SK-N-SH (cell line): ENCODE measurements at regions not wholly inside any gene's neighbourhood (a gene's known extent, or its start where the extent isn't known, plus 50 kb on each side); places are given as distances from the start of the nearest gene placed in this dataset.

Source experiments
- CTCF ChIA-PET: fragments of 300-600, 350-600 bp; formaldehyde crosslinking; extraction: SDS; loops from one replicate; lab custom pipeline; 2021; lab: Yijun Ruan, JAX
- POLR2A ChIA-PET: fragments of 350-600 bp; sonication (Branson Sonifier 250); formaldehyde crosslinking; extraction: SDS; loops from one replicate; lab custom pipeline; 2020; ENCODE audit warnings: antibody characterized with exemption, inconsistent platforms; lab: Yijun Ruan, JAX
- DNase-seq: peaks from one replicate; pipeline ENCODE4 v3.0.0; 2012
- H2AFZ ChIP-seq: fragments of 200-600 bp; sonication (generic); 2 replicates; pipeline ENCODE4 v1.8.1; 2016; ENCODE audit warnings: antibody characterized with exemption, mild to moderate bottlenecking, low read depth
- H3F3A ChIP-seq: fragments of 200-600 bp; sonication (generic); replicated peaks from 2 replicates; pipeline ENCODE3; 2016; ENCODE audit warnings: antibody characterized with exemption, mild to moderate bottlenecking; ENCODE audit not compliant: insufficient read depth
- H3K27ac ChIP-seq, 2 experiments: fragments of 200-500 bp in 1 of 2; fragments of 200-600 bp in 1 of 2; sonication (Bioruptor generic) in 1 of 2; sonication (generic), shearing (Covaris generic) in 1 of 2; 2 replicates each; pipeline versions ENCODE4 v1.5.1 to v1.6.1; 2014 to 2016; ENCODE audit warnings: low read depth in 2 of 2, inconsistent platforms in 1 of 2, low read length in 1 of 2, mild to moderate bottlenecking in 1 of 2, mixed read lengths in 1 of 2
- H3K27me3 ChIP-seq: fragments of 200-600 bp; sonication (generic), shearing (Covaris generic); 2 replicates; pipeline ENCODE4 v1.6.1; 2016; ENCODE audit warnings: mixed run types; ENCODE audit not compliant: insufficient read depth
- H3K36me3 ChIP-seq, 2 experiments: fragments of 200-500 bp in 1 of 2; fragments of 200-600 bp in 1 of 2; sonication (Bioruptor generic) in 1 of 2; sonication (generic) in 1 of 2; replicated peaks in 1 of 2; 2 replicates each; pipeline versions ENCODE3 to v1.5.1; 2014 to 2016; ENCODE audit warnings: low read length in 1 of 2, mild to moderate bottlenecking in 1 of 2; ENCODE audit not compliant: insufficient read depth in 2 of 2, control insufficient read depth in 1 of 2
- H3K4me1 ChIP-seq, 2 experiments: fragments of 200-500 bp in 1 of 2; fragments of 200-600 bp in 1 of 2; sonication (Bioruptor generic) in 1 of 2; sonication (generic), shearing (Covaris generic) in 1 of 2; 2 replicates each; pipeline versions ENCODE4 v1.5.1 to v1.6.1; 2014 to 2016; ENCODE audit warnings: low read depth in 1 of 2, low read length in 1 of 2, mixed run types in 1 of 2; ENCODE audit not compliant: insufficient read depth in 2 of 2, control insufficient read depth in 1 of 2
- H3K4me2 ChIP-seq: fragments of 200-600 bp; sonication (generic), shearing (Covaris generic); 2 replicates; pipeline ENCODE4 v1.6.1; 2017; ENCODE audit warnings: mixed run types
- H3K4me3 ChIP-seq, 2 experiments: fragments of 200-500 bp in 1 of 2; fragments of 200-600 bp in 1 of 2; sonication (Bioruptor generic) in 1 of 2; sonication (generic), shearing (Covaris generic) in 1 of 2; 2 replicates each; pipeline versions ENCODE4 v1.5.1 to v1.8.1; 2014 to 2016; ENCODE audit warnings: low read depth in 2 of 2, inconsistent platforms in 1 of 2, low read length in 1 of 2, mild to moderate bottlenecking in 1 of 2, mixed read lengths in 1 of 2, moderate library complexity in 1 of 2
- H3K79me2 ChIP-seq: fragments of 200-600 bp; sonication (generic); 2 replicates; pipeline ENCODE4 v1.8.1; 2017; ENCODE audit warnings: mild to moderate bottlenecking; ENCODE audit not compliant: insufficient read depth
- H3K9ac ChIP-seq: fragments of 200-600 bp; sonication (generic); 2 replicates; pipeline ENCODE4 v1.6.1; 2017; ENCODE audit warnings: mixed run types
- H3K9me2 ChIP-seq: fragments of 200-600 bp; sonication (generic); 2 replicates; pipeline ENCODE4 v1.6.1; 2017; ENCODE audit warnings: mixed run types
- H3K9me3 ChIP-seq: fragments of 200-600 bp; sonication (generic); 2 replicates; pipeline ENCODE4 v1.6.1; 2017; ENCODE audit warnings: mixed run types, mild to moderate bottlenecking, moderate library complexity
- H4K20me1 ChIP-seq: fragments of 200-600 bp; sonication (generic); 2 replicates; pipeline ENCODE4 v1.6.1; 2017; ENCODE audit warnings: mild to moderate bottlenecking, mixed run types; ENCODE audit not compliant: insufficient read depth
- CHD2 ChIP-seq: fragments of 150-350 bp; IDR thresholded peaks from 2 replicates; pipeline ENCODE4 v1.6.1; 2018; ENCODE audit warnings: low read length; ENCODE audit not compliant: partially characterized antibody
- CTCF ChIP-seq: fragments of 200-600 bp; sonication (generic); IDR thresholded peaks from 2 replicates; pipeline ENCODE4 v1.6.1; 2017; ENCODE audit warnings: antibody characterized with exemption, mild to moderate bottlenecking, moderate library complexity
- ELF1 ChIP-seq: IDR thresholded peaks from 2 replicates; pipeline ENCODE4 v1.4.0; 2012
- EP300 ChIP-seq, 2 experiments: IDR thresholded peaks; 2 replicates each; pipeline versions ENCODE4 v1.4.0 to v1.6.1; 2012; ENCODE audit warnings: borderline replicate concordance in 1 of 2, low read depth in 1 of 2, low read length in 1 of 2
- EZH2phosphoT487 ChIP-seq: fragments of 200-600 bp; sonication (generic); IDR thresholded peaks from 2 replicates; pipeline ENCODE4 v1.6.1; 2017; ENCODE audit warnings: low read depth, mixed run types, mild to moderate bottlenecking, antibody characterized with exemption, moderate library complexity, borderline replicate concordance
- FOSL2 ChIP-seq: IDR thresholded peaks from 2 replicates; pipeline ENCODE4 v1.4.0; 2012; ENCODE audit warnings: low read depth, mild to moderate bottlenecking, moderate library complexity, borderline replicate concordance
- FOXJ3 ChIP-seq: sonication (generic); formaldehyde crosslinking; IDR thresholded peaks from 2 replicates; pipeline ENCODE4 v1.5.1; 2020; ENCODE audit warnings: mild to moderate bottlenecking, missing genetic modification reagents
- GATA2 ChIP-seq: sonication (generic); formaldehyde crosslinking; IDR thresholded peaks from 2 replicates; pipeline ENCODE4 v1.5.0; 2020; ENCODE audit warnings: mild to moderate bottlenecking, missing genetic modification reagents
- JUND ChIP-seq: IDR thresholded peaks from 2 replicates; pipeline ENCODE4 v1.4.0; 2012
- MAX ChIP-seq: IDR thresholded peaks from 2 replicates; pipeline ENCODE4 v1.4.0; 2012; ENCODE audit warnings: low read depth
- MEF2A ChIP-seq: IDR thresholded peaks from 2 replicates; pipeline ENCODE4 v1.4.0; 2012; ENCODE audit warnings: low read depth, borderline replicate concordance
- MXI1 ChIP-seq: IDR thresholded peaks from 2 replicates; pipeline ENCODE4 v1.6.1; 2012; ENCODE audit warnings: mild to moderate bottlenecking, low read depth, low read length, improper control_type of control experiment
- PBX3 ChIP-seq: IDR thresholded peaks from 2 replicates; pipeline ENCODE4; 2012
- POLR2AphosphoS5 ChIP-seq: IDR thresholded peaks from 2 replicates; pipeline ENCODE4 v1.6.1; 2012; ENCODE audit warnings: low read depth, low read length
- RAD21 ChIP-seq: IDR thresholded peaks from 2 replicates; pipeline ENCODE4 v1.6.1; 2012; ENCODE audit warnings: mild to moderate bottlenecking, low read length
- RCOR1 ChIP-seq: fragments of 150-350 bp; IDR thresholded peaks from 2 replicates; pipeline ENCODE4 v1.6.1; 2017; ENCODE audit warnings: antibody characterized with exemption, low read length
- SIN3A ChIP-seq: IDR thresholded peaks from 2 replicates; pipeline ENCODE4 v1.6.1; 2012; ENCODE audit warnings: low read depth, mild to moderate bottlenecking, low read length, moderate library complexity, borderline replicate concordance
- SMC3 ChIP-seq: IDR thresholded peaks from 2 replicates; pipeline ENCODE4 v1.6.1; 2012; ENCODE audit warnings: low read depth, low read length, improper control_type of control experiment
- TEAD4 ChIP-seq: IDR thresholded peaks from 2 replicates; pipeline ENCODE4 v1.4.0; 2012; ENCODE audit warnings: mild to moderate bottlenecking, borderline replicate concordance; ENCODE audit not compliant: insufficient read depth
- USF1 ChIP-seq: IDR thresholded peaks from 2 replicates; pipeline ENCODE4 v1.4.0; 2012; ENCODE audit warnings: low read depth, borderline replicate concordance
- YY1 ChIP-seq: IDR thresholded peaks from 2 replicates; pipeline ENCODE4 v1.4.0; 2012; ENCODE audit warnings: low read depth, mild to moderate bottlenecking
- WGBS: methylation state at CpG from one replicate; pipeline ENCODE4 v1.1.6; 2017; ENCODE audit warnings: low lambda C conversion rate; 5-methylcytosine and 5-hydroxymethylcytosine counted together

- no peak overlapping the region for H3K9ac ChIP-seq
- no peaks in the 10 kb centered on the region for H3K9me2 ChIP-seq
- H3K79me2 ChIP-seq, result no peaks in the 10 kb centered on the region
- no peaks in the 10 kb centered on the region for H3K36me3 ChIP-seq
- H3K4me1 ChIP-seq, result no peaks in the 10 kb centered on the region
- 0% methylated on average over 4 of the region's 4 CpGs for WGBS
- H3K4me2 ChIP-seq, result no peak overlapping the region
- H3K9me3 ChIP-seq, result no peaks in the 10 kb centered on the region
- H3K27me3 ChIP-seq, result no peaks in the 10 kb centered on the region; the same call in 1 of the 2 replicates
- no peak for DNase-seq
- no peaks in the 10 kb centered on the region for H4K20me1 ChIP-seq
- no peaks in the 10 kb centered on the region for H3F3A ChIP-seq
- ChIA-PET CTCF (no interaction called here), POLR2A (no interaction called here)
- no peak overlapping the region for H3K27ac ChIP-seq
- no peak overlapping the region for H3K4me3 ChIP-seq
- TF ChIP-seq GATA2 (CRISPR knock-in tag) (no peak), RAD21 (no peak), MEF2A (no peak), USF1 (no peak), TEAD4 (no peak), YY1 (no peak), RCOR1 (no peak), JUND (no peak), FOSL2 (no peak), PBX3 (no peak), EP300 (IDR thresholded peaks at IDR 0.05; ENCODE audit: borderline replicate concordance in 1 of 2, low read depth in 1 of 2, low read length in 1 of 2) (no peak), MAX (no peak), MXI1 (no peak), EZH2phosphoT487 (no peak)
- H2AFZ ChIP-seq, result no peak overlapping the region
These were observed 173.6 kb downstream of the ANKRD30B start for GRCh38 chr18:14921547-14921946.

- CTCF ChIA-PET, result no interaction called here
- Histone ChIP-seq H3K9me2 (no peaks in the 10 kb centered on the region), H3K4me2 (no peak overlapping the region), H3K79me2 (no peaks in the 10 kb centered on the region), H3F3A (no peaks in the 10 kb centered on the region), H2AFZ (no peak overlapping the region), H3K27ac (no peak overlapping the region), H4K20me1 (no peaks in the 10 kb centered on the region), H3K9ac (no peak overlapping the region), H3K4me1 (no peaks in the 10 kb centered on the region), H3K27me3 (no peaks in the 10 kb centered on the region; the same call in 1 of the 2 replicates), H3K4me3 (no peak overlapping the region), H3K36me3 (no peaks in the 10 kb centered on the region), H3K9me3 (no peaks in the 10 kb centered on the region)
- DNase-seq, result no peak
- no peak for TF ChIP-seq CHD2
- no peak for TF ChIP-seq SMC3
- TF ChIP-seq TEAD4, result no peak
- no peak for TF ChIP-seq EP300 (IDR thresholded peaks at IDR 0.05; ENCODE audit: borderline replicate concordance in 1 of 2, low read depth in 1 of 2, low read length in 1 of 2)
- TF ChIP-seq CTCF, result no peak
- no peak for TF ChIP-seq FOSL2
- no peak for TF ChIP-seq ELF1
- no peak for TF ChIP-seq SIN3A
- no peak for TF ChIP-seq PBX3
- no peak for TF ChIP-seq POLR2AphosphoS5
- TF ChIP-seq FOXJ3 (CRISPR knock-in tag), result no peak
- POLR2A ChIA-PET, result no interaction called here
- 6% methylated on average over 3 of the region's 3 CpGs for WGBS
These were observed 174.1 kb downstream of the ANKRD30B start for GRCh38 chr18:14922031-14922430.
